ENCODE measurements at regions not wholly inside any gene's neighbourhood (a gene's known extent, or its start where the extent isn't known, plus 50 kb on each side); places are given as distances from the start of the nearest gene placed in this dataset.

DNA sequence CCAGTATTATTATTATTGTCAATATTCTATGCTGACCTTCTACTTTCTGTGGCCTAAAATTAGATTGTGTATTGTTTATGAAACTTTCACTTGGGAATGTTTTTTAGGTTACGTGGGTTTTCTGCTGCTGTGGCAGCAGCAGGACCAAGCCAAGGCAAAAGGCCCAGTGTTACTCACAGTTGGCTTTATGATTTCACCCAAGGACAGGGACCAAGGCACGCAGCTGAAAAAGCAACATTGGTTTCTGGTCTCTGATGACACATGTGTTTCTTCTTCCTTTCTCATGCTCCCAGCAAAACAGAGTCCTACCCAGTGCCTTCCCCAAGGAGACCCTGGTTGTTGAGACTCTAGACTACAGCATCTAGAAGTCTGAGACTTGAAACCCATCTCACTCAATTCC is 413.7 kb downstream of the SETD4 start:
- DNase-seq (ENCODE audit: low read depth in 2 of 2): no peak

DNA sequence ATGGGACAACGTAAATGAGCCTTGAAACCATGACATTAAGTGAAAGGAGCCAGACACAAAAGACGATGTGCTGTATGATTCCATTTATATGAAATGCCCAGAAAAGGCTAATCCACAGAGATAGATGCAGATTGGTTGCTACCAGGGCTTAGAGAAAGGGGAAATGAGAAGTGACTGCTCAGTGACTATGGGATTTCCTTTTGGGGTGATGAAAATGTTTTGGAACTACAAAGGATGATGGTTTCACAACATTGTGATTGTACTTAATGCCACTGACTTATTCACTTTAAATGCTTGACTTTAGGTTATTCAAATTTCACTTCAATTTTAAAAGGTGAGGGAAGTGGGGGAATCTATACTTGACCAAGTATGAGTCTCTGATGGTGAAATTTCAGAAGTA is 414.3 kb downstream of the SETD4 start:
- no peak for DNase-seq (ENCODE audit: low read depth in 2 of 2)

DNA sequence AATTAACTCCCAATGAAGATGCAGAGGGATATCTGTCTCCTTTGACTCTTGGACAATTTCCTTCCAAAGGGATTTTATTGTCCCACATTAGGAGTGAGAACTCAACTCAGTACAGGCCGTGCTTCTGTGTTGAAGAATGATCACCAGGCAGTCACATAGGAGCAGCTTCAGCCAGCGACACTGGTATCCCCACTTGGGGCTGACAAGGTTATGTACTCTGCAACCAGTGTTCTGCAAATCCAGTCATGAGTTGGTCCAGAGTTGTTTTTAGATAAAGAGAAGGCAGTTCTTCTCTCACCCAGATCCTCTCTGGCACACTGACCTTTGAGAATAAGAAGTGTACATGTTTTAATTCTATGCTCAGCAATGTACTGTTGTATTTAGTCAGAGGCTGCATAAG is 415.8 kb downstream of the SETD4 start:
- DNase-seq (ENCODE audit: low read depth in 2 of 2): no peak

DNA sequence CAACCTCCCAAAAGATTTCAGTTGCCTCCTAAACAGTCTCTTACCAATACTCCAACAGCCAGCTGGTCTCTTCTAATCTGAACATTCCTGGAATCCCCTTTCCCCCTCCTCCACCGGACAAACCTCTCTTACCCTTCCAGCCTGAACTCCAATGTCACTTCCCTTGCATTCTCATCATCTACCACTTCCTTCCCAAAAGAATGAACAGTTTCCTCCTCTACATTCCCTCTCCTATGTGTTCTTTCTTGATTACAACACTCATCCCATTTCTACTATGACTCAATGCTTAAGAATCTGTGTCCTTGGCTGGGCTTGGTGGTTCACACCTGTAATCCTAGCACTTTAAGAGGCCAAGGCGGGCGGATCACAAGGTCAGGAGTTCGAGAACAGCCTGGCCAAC is 417.1 kb downstream of the SETD4 start:
- peak in 1 of 2 experiments; percentile 33 for DNase-seq (ENCODE audit: low read depth in 2 of 2)

DNA sequence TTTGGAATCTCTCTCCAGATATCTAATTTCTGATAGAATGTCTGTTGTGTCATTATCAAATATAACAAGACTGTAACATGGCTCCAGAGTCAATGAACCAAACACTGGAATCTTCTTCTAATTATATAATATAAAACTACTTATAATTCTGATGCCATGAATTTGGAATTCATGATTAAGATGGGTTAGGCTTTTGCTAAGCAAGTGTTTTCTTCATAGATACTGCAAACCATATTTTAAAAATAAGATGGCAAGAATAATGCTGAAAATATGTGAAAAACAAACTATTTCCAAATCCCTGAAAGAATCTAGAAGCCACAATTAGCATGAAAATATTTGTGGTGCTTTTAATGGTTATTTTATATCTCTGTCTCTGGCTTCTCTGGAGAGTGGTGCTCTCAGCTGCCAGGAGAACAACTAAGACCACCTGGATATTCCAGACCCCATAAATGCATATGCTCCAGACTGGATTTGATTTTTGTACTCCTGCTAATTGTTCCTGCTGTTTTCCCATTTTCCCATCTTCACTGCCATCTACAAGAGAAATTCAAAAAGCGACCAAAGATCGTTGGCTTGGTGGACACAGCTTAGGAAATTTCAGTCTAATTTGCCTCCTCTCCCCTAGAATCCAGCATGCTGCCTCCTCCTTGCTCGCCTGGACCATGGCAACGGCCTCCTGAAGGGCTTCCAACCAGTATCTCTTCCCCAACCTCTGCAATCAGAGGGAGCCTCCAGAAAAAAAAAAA is 418.9 kb downstream of the SETD4 start:
- peak; percentile 84 to 90 for DNase-seq (ENCODE audit: low read depth in 2 of 2)

DNA sequence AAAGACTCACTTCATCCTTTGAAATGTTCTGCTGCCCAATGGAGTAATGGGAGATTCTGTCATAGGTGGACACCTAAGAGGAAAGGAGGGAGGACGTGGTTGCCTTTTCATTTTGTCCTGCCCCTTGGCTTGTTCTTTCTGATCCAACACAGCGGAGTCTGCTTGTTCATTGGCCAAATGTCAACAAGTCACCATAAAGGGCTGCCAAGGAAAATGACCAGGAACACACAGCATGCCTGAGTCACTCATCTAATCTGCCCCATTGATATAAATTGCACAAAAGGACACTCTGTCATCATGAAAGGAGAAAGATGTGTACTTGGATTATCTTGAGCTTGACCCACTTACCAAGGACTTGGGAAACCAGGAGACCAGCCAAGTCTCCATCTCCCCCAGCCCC is 422.9 kb downstream of the SETD4 start:
- no peak for DNase-seq (ENCODE audit: low read depth in 2 of 2)

DNA sequence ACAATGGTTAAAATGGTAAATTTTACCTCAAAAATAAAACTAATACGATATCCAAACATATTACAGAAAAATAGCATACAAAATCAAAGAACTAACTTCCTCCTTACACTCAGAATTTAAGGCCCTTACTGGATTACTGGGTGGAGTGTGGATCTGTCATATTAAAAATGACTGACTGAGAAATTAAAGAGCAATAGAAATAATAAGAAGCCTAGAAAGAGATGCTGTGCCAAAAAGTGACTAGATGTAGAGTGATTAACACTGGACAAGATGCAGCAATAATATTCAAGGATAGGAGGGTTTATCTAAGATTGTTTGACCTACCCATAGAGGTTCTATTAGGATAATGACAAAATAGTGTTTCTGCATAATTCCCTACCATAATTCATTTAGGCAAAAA is 424.3 kb downstream of the SETD4 start:
- no peak for DNase-seq (ENCODE audit: low read depth in 2 of 2)

DNA sequence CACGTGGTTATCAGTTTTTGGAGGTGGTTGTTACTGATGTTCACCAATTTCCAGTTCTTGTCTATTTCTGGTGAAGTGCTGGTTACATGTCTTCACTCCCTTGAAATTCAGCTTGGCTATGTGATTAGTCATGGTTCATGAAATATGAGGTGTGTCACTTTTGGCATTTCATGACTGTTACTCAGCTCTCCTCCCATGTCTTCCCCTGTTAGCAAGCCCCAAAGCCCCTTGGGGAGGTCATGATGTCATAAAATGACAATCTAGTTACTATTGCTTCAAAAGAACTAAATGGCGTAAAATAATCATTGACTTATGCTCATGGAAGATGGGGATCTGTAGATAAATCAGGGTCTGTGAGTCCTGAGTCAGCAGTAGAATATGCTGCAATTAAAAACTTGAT is 425.1 kb downstream of the SETD4 start:
- DNase-seq (ENCODE audit: low read depth in 2 of 2): peak; percentile 87 to 92

DNA sequence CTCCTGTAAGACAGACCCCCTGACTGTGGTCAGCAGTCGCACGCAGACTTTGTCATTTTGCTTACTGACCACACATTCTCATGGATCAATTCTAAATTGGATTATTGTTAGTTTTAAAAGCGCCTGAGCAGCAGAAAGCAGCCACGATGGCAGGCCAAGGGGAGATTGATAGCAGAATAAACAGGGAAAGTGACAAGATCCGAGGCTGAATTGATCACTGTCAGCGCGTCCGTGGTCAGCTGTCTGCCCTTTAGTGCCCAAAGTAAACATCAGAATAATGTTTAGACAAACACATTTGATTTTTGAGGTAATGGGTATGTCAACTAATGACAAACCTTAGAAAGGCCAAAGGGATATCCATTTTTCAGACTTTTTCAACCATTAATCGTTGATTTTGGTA is 426.8 kb downstream of the SETD4 start:
- DNase-seq (ENCODE audit: low read depth in 2 of 2): no peak

DNA sequence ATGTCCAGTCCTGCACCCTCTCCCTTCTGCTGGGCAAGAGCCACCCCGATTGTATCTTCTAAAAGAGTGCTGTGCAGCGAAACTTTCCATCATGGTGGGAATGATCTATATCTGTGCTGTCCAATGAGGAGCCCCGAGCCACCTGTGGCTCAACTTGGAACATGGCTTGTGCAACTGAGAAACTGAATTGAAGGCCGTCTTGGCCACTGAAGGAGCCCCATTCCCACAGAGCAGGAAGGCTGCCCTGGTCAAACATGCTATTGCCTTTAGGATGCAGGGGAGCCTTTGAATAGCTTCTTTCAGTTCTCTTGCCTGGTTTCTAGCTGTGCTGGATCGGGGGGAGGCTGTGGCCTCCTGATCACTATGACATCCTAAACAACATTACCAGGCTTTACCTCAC is 427.6 kb downstream of the SETD4 start:
- DNase-seq (ENCODE audit: low read depth in 2 of 2): no peak

DNA sequence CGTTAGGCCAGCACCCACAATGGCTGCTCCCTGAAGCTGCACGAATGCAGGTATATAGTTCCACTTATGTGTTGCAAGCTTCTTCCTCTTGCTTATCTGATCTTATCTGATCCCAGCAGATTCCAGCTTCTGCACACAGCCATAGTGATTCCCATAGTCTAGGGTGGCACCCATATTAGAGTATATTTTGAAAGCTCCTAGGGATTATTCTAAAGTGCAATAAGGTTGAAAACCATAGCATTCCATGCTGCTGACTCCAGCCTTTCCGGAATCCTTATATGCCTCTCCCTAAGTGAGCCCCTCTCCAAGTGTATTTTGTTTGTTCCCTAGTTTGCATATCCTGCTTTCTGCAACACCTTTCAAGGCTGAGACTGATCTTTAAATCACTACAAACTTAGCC is 432.0 kb downstream of the SETD4 start:
- DNase-seq (ENCODE audit: low read depth in 2 of 2): no peak

DNA sequence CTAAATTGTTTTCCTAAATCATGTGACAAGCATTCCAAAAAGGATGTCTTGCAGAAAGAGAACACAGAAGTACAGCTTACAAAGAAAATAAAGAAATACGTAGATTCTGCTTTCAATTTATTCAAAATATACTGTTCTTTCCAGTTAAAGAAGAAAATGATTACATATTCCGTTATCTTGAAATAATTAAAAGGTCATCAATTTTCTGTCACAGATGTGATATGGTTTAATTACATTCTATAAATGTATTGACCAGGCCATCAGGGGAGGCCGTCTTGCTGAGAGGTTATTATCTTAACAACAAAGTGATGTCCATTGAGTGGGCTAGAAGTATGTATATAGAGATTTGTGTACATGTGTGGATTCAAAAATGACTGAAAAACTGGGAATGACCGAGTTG is 432.9 kb downstream of the SETD4 start:
- no peak for DNase-seq (ENCODE audit: low read depth in 2 of 2)

DNA sequence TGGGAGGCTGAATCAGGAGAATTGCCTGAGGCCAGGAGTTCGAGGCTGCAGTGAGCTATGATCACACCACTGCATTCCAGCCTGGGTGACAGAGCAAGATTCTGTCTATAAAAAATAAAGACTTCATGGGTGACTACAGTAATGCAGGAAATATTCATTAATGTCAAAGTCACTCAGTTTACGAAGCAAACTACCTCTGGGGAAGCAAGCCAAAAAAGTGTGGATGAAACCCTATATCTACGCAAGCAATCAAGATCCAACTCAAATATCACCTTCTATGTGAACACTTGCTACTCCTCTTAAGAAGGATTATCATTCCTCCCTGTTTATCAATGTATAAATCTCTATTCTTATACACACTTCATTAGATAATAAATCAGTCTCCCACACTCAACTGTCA is 434.8 kb downstream of the SETD4 start:
- no peak for DNase-seq (ENCODE audit: low read depth in 2 of 2)

DNA sequence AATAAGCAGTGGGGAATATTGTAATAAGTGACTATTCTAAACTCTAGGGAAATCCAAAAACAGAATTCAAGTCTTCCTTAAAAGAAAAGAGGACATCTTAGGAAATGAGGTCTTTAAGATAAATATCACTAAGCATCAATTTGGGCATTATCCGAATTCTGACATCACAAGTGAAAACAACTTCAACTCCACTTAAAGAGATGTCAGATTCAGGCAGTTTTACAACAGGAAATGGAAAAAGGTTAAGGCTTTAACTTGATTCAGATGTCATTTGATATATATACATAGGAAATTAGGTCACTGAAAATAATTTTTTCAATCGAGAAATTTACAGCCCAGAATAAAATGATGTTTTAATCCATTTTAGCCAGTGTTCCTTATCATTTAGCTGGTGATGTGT is 435.4 kb downstream of the SETD4 start:
- no peak for DNase-seq (ENCODE audit: low read depth in 2 of 2)

DNA sequence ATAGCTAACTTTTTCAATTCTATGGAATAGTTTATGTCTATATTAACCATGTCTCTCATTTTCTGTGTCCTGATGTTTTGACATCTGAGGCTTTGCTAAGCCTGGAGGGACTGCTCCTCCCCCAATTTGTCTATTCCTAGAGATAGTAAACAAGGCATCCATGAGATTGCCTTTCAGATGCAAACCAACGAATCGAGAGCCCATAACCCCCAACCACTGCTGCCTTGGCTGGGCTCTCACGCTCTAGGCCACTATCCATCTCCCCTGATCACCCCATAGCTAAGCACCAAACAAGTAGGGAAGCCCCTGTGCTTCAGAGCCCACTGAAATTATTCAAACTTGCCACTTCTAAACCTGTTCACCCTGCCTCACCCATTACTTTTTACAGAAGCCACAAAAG is 437.7 kb downstream of the SETD4 start:
- no peak for DNase-seq (ENCODE audit: low read depth in 2 of 2)

DNA sequence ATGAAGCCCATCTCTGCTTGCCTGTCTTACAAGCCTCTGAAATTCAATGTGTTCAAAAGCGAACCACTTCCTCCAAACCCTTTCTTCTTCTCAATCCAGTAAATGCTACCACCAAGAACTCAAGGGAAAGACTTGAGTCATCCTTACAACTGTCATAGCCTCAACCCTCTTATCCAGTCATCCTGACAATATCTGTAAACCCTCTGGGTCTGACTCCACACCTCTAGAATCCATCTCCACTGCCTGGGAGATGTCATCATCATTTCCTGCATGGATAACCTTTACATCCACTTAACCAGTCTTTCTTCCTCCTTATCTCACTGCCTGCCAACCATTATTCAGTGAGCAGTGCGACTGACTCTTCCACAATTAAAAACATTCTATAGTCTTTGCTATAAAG is 441.1 kb downstream of the SETD4 start:
- no peak for DNase-seq (ENCODE audit: low read depth in 2 of 2)

DNA sequence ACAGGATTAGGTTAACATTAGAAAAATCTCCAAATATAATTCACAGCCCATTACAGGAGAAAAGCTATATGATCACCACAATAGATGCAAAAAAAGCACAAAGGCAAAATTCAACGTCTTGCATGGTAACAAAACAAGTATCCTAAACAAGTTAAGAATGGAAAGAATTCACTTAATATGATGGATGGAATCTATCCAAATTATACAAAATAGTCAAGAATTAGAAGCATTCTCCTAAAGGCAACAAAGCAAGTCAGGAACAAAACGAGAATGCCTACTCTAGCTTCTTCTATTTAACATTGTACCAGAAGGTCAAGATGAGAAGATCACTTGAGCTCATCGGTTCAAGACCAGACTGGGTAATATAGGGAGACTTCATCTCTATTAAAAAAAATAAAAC is 442.8 kb downstream of the SETD4 start:
- no peak for DNase-seq (ENCODE audit: low read depth in 2 of 2)

DNA sequence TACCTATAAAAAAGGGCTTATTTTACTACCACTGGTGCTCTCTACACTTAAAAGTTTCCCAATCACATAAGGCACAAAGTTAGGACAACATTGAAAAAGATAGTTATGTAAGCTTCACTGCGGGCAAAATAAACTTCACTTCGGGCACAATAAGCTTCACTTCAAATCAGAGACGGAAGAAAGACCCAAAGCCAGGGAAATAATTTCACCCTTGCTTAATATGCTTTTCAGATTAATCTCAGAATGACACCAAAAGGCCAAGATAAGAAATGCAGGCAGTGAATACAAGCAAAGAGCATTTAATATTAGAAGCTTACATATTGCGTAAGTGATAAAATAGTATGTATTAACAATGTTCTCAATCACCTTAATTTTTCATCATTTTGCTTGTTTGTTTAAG is 444.2 kb downstream of the SETD4 start:
- peak; percentile 47 to 56 for DNase-seq (ENCODE audit: low read depth in 2 of 2)

DNA sequence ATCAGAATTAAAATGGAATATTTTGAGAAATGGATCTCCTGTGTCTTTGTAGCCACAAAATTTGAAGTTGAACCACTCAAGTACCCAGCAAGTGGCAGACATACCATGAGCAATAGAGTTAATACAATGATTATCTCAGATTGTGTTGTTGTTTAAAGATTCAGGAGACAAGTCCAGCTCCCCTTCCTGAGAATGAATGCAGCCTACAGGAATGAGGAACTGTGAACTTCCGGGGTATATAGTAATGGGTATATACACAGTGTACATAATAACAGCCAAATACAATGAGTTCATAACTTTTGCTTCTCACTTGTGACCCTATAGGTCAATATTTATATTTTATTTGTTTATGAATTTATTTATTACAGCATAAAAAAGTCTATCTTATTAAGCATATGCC is 445.0 kb downstream of the SETD4 start:
- no peak for DNase-seq (ENCODE audit: low read depth in 2 of 2)

DNA sequence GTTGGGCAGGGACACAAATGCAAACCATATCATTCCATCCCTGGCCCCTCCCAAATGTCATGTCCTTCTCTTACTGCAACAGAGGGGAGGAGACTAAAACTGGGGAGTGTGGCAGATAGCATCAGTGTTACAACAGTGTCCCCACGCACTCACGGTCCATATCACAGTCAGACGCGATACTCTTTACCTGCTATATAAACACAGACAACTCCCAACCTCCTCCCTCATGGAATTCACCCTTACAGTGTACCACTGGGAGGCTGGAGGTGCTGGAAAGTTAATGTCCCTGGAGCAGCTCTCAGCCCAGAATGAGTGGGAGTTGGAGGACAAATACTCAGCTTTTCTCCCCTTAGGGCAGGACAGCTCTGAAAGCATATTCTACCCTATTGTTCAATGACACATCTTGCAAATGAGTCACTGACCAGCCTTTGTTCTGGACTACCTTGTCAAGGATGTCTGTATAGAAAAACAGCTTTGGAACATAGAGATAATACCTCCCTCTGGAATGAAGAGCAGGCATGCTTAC is 445.9 kb downstream of the SETD4 start:
- no peak for DNase-seq (ENCODE audit: low read depth in 2 of 2)

DNA sequence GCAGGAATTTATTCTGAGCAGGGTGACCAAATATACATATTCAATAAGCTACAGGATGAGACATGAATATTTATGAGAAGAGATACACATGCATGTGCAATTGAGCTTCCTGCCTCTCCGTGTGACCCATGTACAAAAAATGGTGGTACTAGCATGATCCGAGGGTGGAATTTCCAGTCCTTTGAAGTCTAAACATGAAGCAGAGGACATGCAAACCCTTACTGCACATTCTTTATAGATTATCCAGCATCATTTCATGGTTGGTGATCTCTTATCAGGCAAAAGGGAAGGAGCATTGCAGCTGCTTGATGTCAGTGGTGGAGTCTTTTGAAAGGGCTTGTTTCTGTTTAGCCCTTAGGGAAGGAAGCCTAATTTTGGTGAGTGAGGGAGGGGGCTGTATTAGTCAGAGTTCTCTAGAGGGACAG is 448.6 kb downstream of the SETD4 start:
- peak in 1 of 2 experiments; percentile 28 for DNase-seq (ENCODE audit: low read depth in 2 of 2)

DNA sequence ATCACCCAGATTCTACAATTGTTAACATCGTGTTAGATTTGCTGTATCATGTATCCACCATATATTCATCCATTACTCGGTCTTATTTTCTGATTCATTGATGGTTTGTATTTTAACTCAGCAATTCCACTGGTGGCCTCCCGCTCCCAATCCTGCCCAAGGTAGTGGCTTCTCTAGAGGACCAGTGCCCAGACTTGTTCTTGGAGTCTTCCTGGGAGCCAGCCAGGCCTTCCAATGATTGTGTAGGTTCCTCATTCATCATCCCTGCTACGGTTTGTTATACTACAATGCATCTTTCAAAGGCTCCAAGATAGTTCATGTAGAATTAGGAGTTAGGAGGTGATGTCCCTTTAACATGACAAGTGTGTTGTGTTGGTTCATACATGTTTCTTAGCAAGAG is 451.1 kb downstream of the SETD4 start:
- DNase-seq (ENCODE audit: low read depth in 2 of 2): no peak

DNA sequence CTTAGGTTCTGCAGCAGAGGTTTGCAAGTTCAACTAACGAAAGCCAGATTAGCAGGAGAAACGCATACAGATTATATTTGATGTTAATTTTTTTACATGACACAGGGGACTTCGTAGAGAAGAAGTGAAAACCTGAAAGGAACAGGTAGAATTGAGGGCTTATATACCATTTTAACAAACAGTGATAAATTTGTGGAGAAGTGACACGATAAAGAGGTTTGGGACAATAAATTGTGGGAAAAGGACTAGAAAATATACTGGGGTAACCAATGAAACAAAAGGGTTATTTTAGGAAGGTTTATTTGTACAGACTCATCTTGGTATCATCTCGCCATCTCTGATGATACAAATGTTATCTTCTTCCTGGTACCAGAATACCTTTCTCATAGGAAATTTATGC is 452.9 kb downstream of the SETD4 start:
- DNase-seq (ENCODE audit: low read depth in 2 of 2): no peak

DNA sequence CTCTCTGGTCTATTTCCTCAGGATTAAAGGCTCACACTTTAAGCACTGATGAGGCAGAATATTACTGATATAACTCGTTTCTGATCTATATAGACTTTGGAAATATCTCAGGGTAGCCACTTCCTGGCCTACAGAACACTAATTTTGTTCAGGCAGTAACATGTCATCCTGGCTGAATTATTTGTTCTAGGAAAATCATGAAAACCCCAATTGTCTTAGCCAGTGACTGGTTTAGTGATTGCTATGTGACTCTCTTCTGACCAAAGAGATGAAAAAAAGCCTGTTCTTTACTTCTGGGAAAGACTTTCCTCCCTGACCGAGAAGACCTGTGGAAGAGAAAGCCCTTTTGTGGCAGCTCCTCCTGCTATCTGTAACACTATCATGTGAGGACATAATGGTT is 453.7 kb downstream of the SETD4 start:
- DNase-seq (ENCODE audit: low read depth in 2 of 2): no peak
